GM12801 (cell line): ENCODE measurements at regions not wholly inside any gene's neighbourhood (a gene's known extent, or its start where the extent isn't known, plus 50 kb on each side); places are given as distances from the start of the nearest gene placed in this dataset.

Experiments used
- CTCF ChIP-seq: IDR thresholded peaks from one replicate; pipeline ENCODE4 v1.5.1; 2011; ENCODE audit warnings: control low read depth; ENCODE audit not compliant: insufficient read length; ENCODE audit errors: extremely low read depth

GRCh38 chr10:83489161-83489560, 650.1 kb upstream of the GHITM start:
- no peak for TF ChIP-seq CTCF

- TF ChIP-seq CTCF: no peak
Measured at GRCh38 chr10:83492004-83492403, 647.3 kb upstream of the GHITM start.

- TF ChIP-seq CTCF: no peak
Measured at GRCh38 chr10:83512681-83513080, 626.6 kb upstream of the GHITM start.

GRCh38 chr10:83515001-83515400, 624.3 kb upstream of the GHITM start:
- no peak for TF ChIP-seq CTCF

GRCh38 chr10:83516788-83517187, 622.5 kb upstream of the GHITM start:
- TF ChIP-seq CTCF: no peak

- TF ChIP-seq CTCF: no peak
Measured at GRCh38 chr10:83517456-83517855, 621.9 kb upstream of the GHITM start.

GRCh38 chr10:83518779-83519178, 620.5 kb upstream of the GHITM start:
- no peak for TF ChIP-seq CTCF

GRCh38 chr10:83522456-83522855, 616.9 kb upstream of the GHITM start:
- no peak for TF ChIP-seq CTCF
